ENCODE measurements at regions not wholly inside any gene's neighbourhood (a gene's known extent, or its start where the extent isn't known, plus 50 kb on each side); places are given as distances from the start of the nearest gene placed in this dataset.
"Not testable (repeated sequence)": the region's sequence is repeated elsewhere in the genome, so short reads cannot be mapped to it uniquely, and the experiment has no call there.

DNA sequence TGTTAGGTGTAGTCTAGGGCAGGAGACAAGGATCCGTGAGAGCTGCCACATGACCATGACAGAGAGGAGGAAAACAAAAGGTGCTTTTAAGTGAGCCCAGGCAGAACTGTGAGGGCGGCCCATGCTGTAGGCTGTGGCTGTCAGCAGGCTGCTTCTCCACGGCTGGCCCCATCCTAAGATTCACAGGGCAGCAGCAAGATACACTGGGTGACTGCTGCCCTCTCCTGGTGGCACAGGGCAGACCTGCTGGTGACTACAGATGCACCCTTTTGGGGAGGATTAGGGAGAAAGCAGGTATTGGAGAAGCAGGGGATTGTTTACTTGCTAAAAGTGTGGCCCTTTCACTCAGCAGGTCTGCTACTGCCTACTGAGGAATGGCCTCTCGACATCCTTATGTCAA, 112.2 kb upstream of the CCZ1B start:
- not testable (repeated sequence) for TF ChIP-seq SETDB1 (IDR thresholded peaks at IDR 0.05; ENCODE audit: insufficient read length, low read length); ZBTB7A (tag by site-specific recombination; IDR thresholded peaks at IDR 0.05; ENCODE audit: low read depth)
- TF ChIP-seq, protein P1, sequence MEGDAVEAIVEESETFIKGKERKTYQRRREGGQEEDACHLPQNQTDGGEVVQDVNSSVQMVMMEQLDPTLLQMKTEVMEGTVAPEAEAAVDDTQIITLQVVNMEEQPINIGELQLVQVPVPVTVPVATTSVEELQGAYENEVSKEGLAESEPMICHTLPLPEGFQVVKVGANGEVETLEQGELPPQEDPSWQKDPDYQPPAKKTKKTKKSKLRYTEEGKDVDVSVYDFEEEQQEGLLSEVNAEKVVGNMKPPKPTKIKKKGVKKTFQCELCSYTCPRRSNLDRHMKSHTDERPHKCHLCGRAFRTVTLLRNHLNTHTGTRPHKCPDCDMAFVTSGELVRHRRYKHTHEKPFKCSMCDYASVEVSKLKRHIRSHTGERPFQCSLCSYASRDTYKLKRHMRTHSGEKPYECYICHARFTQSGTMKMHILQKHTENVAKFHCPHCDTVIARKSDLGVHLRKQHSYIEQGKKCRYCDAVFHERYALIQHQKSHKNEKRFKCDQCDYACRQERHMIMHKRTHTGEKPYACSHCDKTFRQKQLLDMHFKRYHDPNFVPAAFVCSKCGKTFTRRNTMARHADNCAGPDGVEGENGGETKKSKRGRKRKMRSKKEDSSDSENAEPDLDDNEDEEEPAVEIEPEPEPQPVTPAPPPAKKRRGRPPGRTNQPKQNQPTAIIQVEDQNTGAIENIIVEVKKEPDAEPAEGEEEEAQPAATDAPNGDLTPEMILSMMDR (tag by site-specific recombination; IDR thresholded peaks at IDR 0.05) = not testable (repeated sequence)
